Mucosa of rectum (tissue), 2 donors: ENCODE measurements at regions not wholly inside any gene's neighbourhood (a gene's known extent, or its start where the extent isn't known, plus 50 kb on each side); places are given as distances from the start of the nearest gene placed in this dataset.

ENCODE experiments used
- H3K27ac ChIP-seq, 2 donors: one replicate each; pipeline ENCODE4 v1.7.0; 2013; ENCODE audit warnings: inconsistent platforms in 2 of 2, low read depth in 2 of 2, low read length in 2 of 2
- H3K27me3 ChIP-seq, 2 donors: one replicate each; pipeline ENCODE4 v1.7.0; 2013; ENCODE audit warnings: low read length in 2 of 2; ENCODE audit not compliant: control insufficient read depth in 2 of 2, insufficient read depth in 2 of 2
- H3K36me3 ChIP-seq, 2 donors: one replicate each; pipeline ENCODE4 v1.7.0; 2013; ENCODE audit warnings: low read length in 2 of 2; ENCODE audit not compliant: control insufficient read depth in 2 of 2, insufficient read depth in 2 of 2
- H3K4me1 ChIP-seq, 2 donors: one replicate each; pipeline ENCODE4 v1.7.0; 2013; ENCODE audit warnings: low read length in 2 of 2, mild to moderate bottlenecking in 1 of 2; ENCODE audit not compliant: control insufficient read depth in 2 of 2, insufficient read depth in 2 of 2
- H3K4me3 ChIP-seq, 2 donors: one replicate each; pipeline ENCODE4 v1.7.0; 2013; ENCODE audit warnings: low read length in 2 of 2
- H3K9ac ChIP-seq, 2 donors: one replicate each; pipeline ENCODE4 v1.7.0; 2013; ENCODE audit warnings: low read length in 2 of 2, low read depth in 1 of 2, mild to moderate bottlenecking in 1 of 2
- H3K9me3 ChIP-seq, 2 donors: one replicate each; pipeline ENCODE4 v1.7.0; 2013; ENCODE audit warnings: low read length in 2 of 2; ENCODE audit not compliant: control insufficient read depth in 2 of 2
- donor health status: healthy.
- donor health status: Normal muscosa, but diverticular disease.

GRCh38 chr3:163929069-163929652, 1149.1 kb downstream of the SI start:
- H3K4me3 ChIP-seq = no peak overlapping the region
- peaks cover 0 to 5% of the 10 kb centered on the region in 2 donors for H3K4me1 ChIP-seq
- no peaks in the 10 kb centered on the region for H3K27me3 ChIP-seq
- no peaks in the 10 kb centered on the region for H3K36me3 ChIP-seq
- H3K9ac ChIP-seq = no peak overlapping the region
- no peak overlapping the region for H3K27ac ChIP-seq
- H3K9me3 ChIP-seq = no peaks in the 10 kb centered on the region

GRCh38 chr3:163927521-163927920, 1150.8 kb downstream of the SI start:
- no peak overlapping the region for H3K27ac ChIP-seq
- H3K36me3 ChIP-seq = no peaks in the 10 kb centered on the region
- no peak overlapping the region for H3K4me3 ChIP-seq
- H3K9me3 ChIP-seq = no peaks in the 10 kb centered on the region
- no peak overlapping the region for H3K9ac ChIP-seq
- H3K4me1 ChIP-seq = peaks cover 0 to 5% of the 10 kb centered on the region in 2 donors
- no peaks in the 10 kb centered on the region for H3K27me3 ChIP-seq

DNA sequence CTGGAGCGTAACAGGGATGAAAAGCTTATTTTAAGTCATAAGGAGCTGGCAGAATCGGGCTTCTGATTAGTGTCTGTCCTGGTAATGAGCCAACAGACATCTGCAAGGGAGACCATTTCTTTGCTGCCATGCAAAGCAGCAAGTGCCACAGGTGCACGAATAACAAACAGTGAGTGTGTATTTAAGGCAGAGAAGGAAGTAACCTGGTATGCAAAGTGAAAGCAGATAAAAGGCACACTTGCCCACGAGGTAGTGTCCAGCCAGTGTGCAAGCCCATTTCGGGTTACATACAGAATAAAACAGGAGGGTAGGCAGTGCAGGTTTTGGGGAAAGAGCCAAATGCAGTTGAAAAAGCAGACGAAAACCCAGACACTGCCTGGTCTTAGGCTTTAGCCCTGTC, 1153.7 kb downstream of the SI start:
- no peak overlapping the region for H3K27ac ChIP-seq
- no peak overlapping the region for H3K9ac ChIP-seq
- H3K36me3 ChIP-seq = no peaks in the 10 kb centered on the region
- peaks cover 0 to 5% of the 10 kb centered on the region in 2 donors for H3K4me1 ChIP-seq
- H3K4me3 ChIP-seq = no peak overlapping the region
- H3K9me3 ChIP-seq = no peaks in the 10 kb centered on the region
- H3K27me3 ChIP-seq = no peaks in the 10 kb centered on the region

DNA sequence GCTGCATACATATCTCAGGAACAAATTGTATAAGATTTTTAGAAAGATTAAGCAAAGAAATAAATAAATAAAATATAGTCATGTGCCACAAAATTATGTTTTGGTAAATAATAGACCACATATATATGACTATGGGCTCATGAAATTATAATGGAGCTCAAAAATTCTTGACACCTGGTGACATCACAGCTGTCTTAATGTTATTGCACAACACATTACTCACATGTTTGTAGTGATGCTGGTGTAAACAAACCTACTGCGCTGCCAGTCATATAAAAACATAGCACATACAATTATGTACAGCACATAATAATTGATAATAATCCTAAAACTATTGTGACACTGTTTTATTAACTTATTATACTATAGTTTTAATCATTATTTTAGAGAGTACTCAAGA, 1159.1 kb downstream of the SI start:
- no peak overlapping the region for H3K9ac ChIP-seq
- no peaks in the 10 kb centered on the region for H3K4me1 ChIP-seq

DNA sequence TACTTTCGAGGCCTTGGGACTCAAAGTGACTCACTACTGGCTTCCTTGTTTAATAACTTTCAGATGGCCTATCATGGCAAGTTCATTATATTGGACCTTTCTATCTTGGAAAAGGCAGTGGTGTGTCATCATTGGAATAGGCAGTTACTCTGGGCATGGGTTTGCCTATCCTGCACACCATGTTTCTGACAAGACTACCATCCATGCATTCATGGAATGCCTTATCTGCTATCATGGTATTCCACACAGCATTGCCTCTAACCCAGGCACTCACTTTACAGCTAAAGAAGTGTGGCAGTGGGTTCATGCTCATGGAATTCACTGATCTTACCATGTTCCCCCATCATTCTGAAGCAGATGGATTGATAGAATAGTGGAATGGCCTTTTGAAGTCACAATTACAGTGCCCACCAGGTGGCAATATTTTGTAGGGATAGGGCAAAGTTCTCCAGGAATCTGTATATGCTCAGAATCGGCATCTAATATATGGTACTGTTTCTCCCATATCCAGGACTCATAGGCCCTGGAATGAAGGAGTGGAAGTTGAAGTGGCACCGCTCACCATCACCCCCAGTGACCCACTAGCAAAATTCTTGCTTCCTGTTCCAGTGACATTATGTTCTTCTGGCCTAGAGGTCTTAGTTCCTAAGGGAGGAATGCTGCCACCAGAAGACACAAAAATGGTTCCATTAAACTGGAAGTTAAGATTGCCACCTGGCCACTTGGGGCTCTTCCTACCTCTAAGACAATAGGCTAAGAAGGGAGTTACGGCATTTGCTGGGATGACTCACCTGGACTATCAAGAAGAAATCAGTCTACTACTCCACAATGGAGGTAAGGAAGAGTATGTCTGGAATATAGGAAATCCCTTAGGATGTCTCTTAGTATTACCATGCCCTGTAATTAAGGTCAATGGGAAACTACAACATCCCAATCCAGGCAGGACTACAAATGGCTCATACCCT, 1161.4 kb downstream of the SI start:
- no peak overlapping the region for H3K27ac ChIP-seq
- no peak overlapping the region for H3K9ac ChIP-seq
- H3K9me3 ChIP-seq = no peaks in the 10 kb centered on the region
- H3K27me3 ChIP-seq = no peaks in the 10 kb centered on the region
- no peak overlapping the region for H3K4me3 ChIP-seq
- no peaks in the 10 kb centered on the region for H3K4me1 ChIP-seq
- no peaks in the 10 kb centered on the region for H3K36me3 ChIP-seq

More for the DNA sequence above, 1159.1 kb downstream of the SI start:
- H3K27ac ChIP-seq = no peak overlapping the region
- no peaks in the 10 kb centered on the region for H3K9me3 ChIP-seq
- no peaks in the 10 kb centered on the region for H3K36me3 ChIP-seq
- H3K4me3 ChIP-seq = no peak overlapping the region
- no peaks in the 10 kb centered on the region for H3K27me3 ChIP-seq

DNA sequence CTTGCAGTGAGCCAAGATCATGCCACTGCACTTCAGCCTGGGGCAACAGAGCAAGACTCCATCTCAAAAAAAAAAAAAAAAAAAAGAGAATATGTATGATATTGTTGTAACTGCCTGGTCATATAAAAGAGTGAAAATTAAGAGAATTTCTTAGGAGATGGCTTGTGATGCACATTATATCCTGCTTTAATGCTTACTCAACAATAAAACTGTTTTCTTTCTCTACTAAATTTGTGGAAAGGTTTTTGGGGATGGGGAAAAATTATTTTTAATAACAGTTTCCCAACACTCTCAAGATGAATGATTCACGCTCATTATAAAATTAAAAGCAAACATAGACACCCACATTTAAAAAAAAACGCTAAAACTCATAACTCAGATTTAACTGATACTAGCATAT, 1163.0 kb downstream of the SI start:
- no peak overlapping the region for H3K9ac ChIP-seq

GRCh38 chr3:163914567-163914966, 1163.7 kb downstream of the SI start:
- no peak overlapping the region for H3K4me3 ChIP-seq
- H3K27ac ChIP-seq = no peak overlapping the region
- no peak overlapping the region for H3K9ac ChIP-seq
- no peaks in the 10 kb centered on the region for H3K4me1 ChIP-seq
- no peaks in the 10 kb centered on the region for H3K27me3 ChIP-seq
- H3K36me3 ChIP-seq = no peaks in the 10 kb centered on the region
- H3K9me3 ChIP-seq = no peaks in the 10 kb centered on the region

More for the DNA sequence above, 1163.0 kb downstream of the SI start:
- Histone ChIP-seq H3K4me3 (no peak overlapping the region), H3K27me3 (no peaks in the 10 kb centered on the region), H3K4me1 (no peaks in the 10 kb centered on the region), H3K27ac (no peak overlapping the region), H3K36me3 (no peaks in the 10 kb centered on the region), H3K9me3 (no peaks in the 10 kb centered on the region)

- Histone ChIP-seq H3K4me3 (no peak overlapping the region), H3K27ac (no peak overlapping the region), H3K9me3 (no peaks in the 10 kb centered on the region), H3K27me3 (no peaks in the 10 kb centered on the region), H3K9ac (no peak overlapping the region), H3K36me3 (no peaks in the 10 kb centered on the region), H3K4me1 (no peaks in the 10 kb centered on the region)
Measured at GRCh38 chr3:163891771-163892170, 1186.5 kb downstream of the SI start.

DNA sequence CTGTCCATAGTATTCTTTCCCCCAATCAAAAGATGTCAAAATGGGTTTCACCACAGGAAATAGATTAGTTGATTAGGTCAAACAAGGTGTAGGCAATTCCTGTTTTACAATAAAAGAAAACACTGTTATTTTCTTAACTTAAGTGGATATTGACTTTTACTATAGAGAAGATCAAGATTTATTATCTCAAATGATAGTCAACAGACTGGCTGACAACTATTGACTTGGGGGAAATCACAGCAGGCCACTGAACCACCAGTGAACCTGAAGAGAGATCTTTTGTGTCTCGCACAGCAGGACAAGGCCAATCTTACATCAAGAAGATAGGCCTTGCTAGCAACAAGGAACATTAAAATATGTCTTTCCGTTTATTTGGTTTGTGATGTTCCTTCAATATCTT, 1187.6 kb downstream of the SI start:
- Histone ChIP-seq H3K27ac (no peak overlapping the region), H3K27me3 (no peaks in the 10 kb centered on the region), H3K36me3 (no peaks in the 10 kb centered on the region), H3K4me1 (no peaks in the 10 kb centered on the region), H3K9ac (no peak overlapping the region), H3K4me3 (no peak overlapping the region), H3K9me3 (no peaks in the 10 kb centered on the region)

- no peaks in the 10 kb centered on the region for H3K36me3 ChIP-seq
- H3K27me3 ChIP-seq = no peaks in the 10 kb centered on the region
- H3K9me3 ChIP-seq = no peaks in the 10 kb centered on the region
- no peak overlapping the region for H3K27ac ChIP-seq
- H3K9ac ChIP-seq = no peak overlapping the region
- H3K4me1 ChIP-seq = no peaks in the 10 kb centered on the region
- H3K4me3 ChIP-seq = no peak overlapping the region
Measured at GRCh38 chr3:163879172-163879571, 1199.1 kb downstream of the SI start.
